Cardiac fibroblast (primary cell): ENCODE measurements at regions not wholly inside any gene's neighbourhood (a gene's known extent, or its start where the extent isn't known, plus 50 kb on each side); places are given as distances from the start of the nearest gene placed in this dataset.

Source experiments
- DNase-seq, 2 donors: peaks; one replicate each; pipeline versions ENCODE4 v3.0.0 to v3.0.0-alpha.2; 2010; ENCODE audit warnings: low read depth in 2 of 2
- H3K4me3 ChIP-seq, 2 donors: replicated peaks in 1 of 2; 1 replicate in 1 of 2; 2 replicates in 1 of 2; pipeline ENCODE4 v1.5.1; 2011; ENCODE audit warnings: low read depth in 2 of 2, low read length in 2 of 2, mild to moderate bottlenecking in 2 of 2, moderate library complexity in 1 of 2
- CTCF ChIP-seq: IDR thresholded peaks from one replicate; pipeline ENCODE4 v1.5.1; 2011; ENCODE audit warnings: low read depth, mild to moderate bottlenecking, low read length, inconsistent platforms

GRCh38 chr13:89862691-89863036 is 1484.8 kb upstream of the MIR17HG start:
- DNase-seq: peak in 1 of 2 donors; percentile 10
- TF ChIP-seq CTCF: no peak
- H3K4me3 ChIP-seq: no peak overlapping the region

GRCh38 chr13:89865164-89866064 is 1482.1 kb upstream of the MIR17HG start:
- DNase-seq: no peak
- TF ChIP-seq CTCF: no peak
- no peak overlapping the region for H3K4me3 ChIP-seq

GRCh38 chr13:89869312-89869711 is 1478.2 kb upstream of the MIR17HG start:
- no peak overlapping the region for H3K4me3 ChIP-seq
- TF ChIP-seq CTCF: no peak
- DNase-seq: no peak

GRCh38 chr13:89878904-89879303 is 1468.6 kb upstream of the MIR17HG start:
- DNase-seq: no peak
- no peak for TF ChIP-seq CTCF
- H3K4me3 ChIP-seq: no peak overlapping the region

GRCh38 chr13:89880201-89880600 is 1467.3 kb upstream of the MIR17HG start:
- TF ChIP-seq CTCF: no peak
- no peak overlapping the region for H3K4me3 ChIP-seq
- DNase-seq: no peak

- no peak for TF ChIP-seq CTCF
- no peak overlapping the region for H3K4me3 ChIP-seq
- no peak for DNase-seq
Observed at GRCh38 chr13:89883893-89884448, 1463.5 kb upstream of the MIR17HG start.
